NCI-H1092 treated with DMSO at 0.1 percent for 48 hours (cell line): ENCODE measurements at regions not wholly inside any gene's neighbourhood (a gene's known extent, or its start where the extent isn't known, plus 50 kb on each side); places are given as distances from the start of the nearest gene placed in this dataset.
"Not testable (repeated sequence)": the region's sequence is repeated elsewhere in the genome, so short reads cannot be mapped to it uniquely, and the experiment has no call there.

Source experiments
- DNase-seq: peaks from one replicate; lab custom pipeline; 2025; lab: John Stamatoyannopoulos, UW

DNA sequence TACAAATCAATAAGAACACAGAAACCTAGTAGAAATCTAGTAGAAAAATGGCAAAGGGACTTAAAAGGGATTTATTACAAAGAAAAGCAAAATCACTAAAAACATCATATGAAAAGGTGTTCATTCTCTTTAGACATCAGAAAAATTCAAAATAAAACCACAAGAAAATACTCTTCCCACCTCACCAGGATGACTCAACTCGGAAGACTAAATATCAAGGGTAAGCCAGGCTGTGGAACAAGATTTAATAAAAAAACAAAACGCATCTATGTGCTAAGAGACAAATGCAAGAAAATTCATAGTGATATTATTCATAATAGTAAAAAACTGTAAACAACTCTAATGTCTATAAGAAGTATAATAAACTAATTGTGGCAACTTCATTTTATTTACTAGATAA lies 181.6 kb upstream of the GHR start:
- no peak for DNase-seq

DNA sequence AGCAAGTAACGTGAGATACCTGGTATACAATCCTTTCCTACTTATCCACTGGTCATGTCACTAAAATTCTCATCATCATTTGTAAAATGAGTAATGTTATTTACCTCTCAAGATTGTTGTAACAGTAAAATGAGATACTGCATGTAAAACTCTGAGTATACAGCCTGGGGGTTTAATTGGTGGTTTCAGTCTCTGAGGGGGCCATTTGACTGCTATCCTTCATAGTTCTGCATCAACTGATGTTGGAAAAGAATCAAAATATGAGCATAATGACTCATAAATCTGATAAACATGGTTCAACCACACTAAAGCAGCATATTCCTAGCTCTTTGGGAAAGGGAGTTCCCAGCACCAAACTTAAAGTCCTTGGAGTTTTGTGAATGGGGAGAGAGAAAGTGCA lies 181.0 kb upstream of the GHR start:
- no peak for DNase-seq

DNA sequence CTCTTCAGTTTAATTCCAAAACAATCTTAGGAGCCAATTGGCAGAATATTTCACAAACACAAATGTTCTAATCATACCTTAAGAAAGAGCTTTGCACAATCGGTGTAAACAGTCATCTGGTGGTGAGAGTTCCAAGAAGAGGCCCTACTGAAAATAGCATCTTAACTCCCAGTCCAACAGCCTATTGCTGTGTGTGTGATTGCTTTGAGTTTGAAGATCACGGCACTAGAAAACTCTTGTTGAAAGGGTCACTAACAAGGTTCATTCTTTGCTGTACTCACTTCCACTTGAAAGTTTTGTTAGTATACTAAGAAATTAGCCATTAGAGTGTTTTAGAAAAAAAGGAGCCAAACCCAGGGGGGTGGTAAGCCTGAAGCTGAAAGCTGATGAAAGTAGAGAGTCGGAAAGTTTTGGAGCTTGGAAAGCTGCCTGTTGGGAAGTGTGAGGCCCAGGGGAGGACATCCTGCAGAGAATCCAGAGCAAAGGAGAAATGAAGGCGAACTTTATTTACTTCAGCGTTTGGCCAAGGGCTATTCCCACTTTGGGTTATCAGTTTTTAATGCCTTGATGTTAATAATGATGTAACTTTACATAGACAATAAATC lies 180.3 kb upstream of the GHR start:
- no peak for DNase-seq

DNA sequence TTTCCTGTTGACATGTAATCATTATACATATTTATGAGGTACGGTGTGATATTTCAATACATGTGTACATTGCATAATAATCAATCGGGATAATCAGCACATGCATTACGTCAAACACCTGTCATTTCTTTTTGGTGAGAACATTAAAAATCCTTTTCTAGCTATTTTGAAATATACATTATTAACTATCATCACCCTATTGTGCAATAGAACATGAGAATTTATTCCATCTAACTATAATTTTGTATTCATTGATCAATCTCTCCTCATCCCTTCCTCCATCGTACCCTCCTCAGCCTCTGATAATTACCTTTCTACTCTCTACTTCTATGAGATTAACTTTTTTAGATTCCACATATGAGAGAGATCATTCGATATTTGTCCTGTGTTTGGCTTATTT lies 170.9 kb upstream of the GHR start:
- no peak for DNase-seq

DNA sequence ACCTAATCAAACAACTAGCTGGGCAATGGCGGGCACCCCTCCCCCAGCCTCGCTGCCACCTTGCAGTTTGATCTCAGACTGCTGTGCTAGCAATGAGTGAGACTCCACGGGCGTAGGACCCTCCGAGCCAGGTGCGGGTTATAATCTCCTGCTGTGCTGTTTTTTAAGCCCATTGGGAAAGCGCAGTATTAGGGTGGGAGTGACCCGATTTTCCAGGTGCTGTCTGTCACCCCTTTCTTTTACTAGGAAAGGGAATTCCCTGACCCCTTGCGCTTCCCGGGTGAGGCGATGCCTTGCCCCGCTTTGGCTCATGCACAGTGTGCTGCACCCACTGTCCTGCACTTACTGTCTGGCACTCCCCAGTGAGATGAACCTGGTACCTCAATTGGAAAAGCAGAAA lies 163.3 kb upstream of the GHR start:
- not testable (repeated sequence) for DNase-seq

DNA sequence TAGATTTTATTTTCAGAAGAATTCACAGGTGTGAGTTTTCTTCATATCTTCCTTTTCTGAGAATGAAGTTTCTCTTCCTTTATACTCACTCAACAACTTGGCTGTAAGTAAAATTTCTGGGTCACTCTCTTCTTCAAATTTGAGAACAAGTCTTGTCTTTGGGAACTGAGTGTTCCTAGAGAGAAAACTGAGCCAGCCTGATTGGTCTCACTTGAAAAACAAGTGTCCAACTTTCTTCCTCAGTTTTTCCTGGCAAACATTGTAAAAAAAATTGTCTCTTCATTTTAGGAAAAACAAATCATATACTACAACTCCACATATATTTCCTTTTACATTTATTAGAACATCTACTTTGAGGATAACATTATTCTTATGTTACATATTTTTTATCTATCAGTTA lies 156.1 kb upstream of the GHR start:
- DNase-seq = no peak

- not testable (repeated sequence) for DNase-seq
These were observed 155.1 kb upstream of the GHR start for GRCh38 chr5:42268170-42268569.

DNA sequence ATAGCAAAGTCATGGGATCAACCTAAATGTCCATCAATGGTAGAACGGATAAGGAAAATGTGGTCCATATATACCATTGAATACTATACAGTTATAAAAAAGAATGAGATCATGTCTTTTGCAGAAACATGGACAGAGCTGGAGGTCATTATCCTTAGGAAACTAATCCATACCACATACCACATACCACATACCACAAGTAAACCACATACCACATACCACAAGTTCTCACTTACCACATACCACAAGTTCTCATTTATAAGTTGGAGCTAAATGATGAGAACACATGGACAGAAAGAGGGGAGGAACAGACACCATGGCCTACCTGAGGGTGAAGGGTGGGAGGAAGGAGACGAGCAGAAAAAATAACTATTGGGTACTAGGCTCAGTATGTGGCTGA lies 154.6 kb upstream of the GHR start:
- DNase-seq = no peak

DNA sequence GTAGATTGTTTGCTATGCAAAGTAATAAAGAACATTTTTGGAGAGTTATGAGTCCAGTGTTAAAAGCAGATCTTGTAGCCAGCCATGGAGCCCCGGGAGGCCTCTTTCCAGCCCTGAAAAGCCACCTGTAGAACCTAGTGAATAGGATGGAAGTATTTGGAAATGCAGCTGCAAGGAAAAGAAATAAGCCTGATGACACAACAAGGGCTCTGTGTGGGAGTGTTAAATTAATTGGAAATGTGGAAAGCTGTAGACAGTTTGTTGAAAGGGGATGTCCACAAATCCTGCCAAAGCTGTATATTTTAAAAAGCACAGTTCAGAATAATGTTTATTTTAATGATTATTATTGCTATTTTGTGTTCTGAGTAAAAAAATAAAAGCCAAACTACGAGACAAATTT lies 152.5 kb upstream of the GHR start:
- DNase-seq = no peak

DNA sequence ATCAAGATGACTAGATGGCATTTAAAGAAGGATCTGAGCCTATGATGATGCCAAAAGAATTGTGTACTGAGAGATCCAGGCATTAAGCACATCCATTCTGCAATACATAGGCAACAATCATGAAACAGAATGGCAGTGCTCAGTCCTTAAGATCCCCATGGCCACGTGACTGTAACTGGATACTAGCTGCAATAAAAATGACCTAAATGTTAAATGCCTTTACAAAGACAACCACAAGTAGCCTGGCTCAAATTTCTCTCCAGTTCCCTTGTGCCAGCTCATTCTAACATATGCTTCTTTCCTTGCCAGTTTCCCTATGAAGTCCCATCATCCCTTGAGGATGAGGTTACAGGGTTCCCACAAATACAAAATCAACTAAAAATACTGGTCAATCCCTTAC lies 148.3 kb upstream of the GHR start:
- no peak for DNase-seq

DNA sequence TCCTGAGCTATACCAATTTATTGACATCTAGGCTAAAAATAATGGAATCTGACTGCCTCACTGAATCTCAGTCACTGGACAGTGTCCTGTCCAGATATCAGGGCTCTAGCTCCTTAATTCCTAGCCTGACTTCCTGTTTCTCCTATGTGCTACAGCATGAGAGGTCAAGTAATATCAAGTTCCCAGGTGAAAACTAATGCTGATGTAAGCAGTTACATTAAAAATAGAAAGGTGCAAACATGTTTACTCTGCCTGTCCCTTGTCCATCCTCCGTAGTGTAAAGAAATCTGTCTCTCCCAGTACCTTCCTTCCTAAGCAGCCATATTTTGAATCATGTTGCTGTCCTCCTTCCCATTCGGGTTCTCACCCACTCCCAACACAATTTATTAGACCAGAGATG lies 145.9 kb upstream of the GHR start:
- DNase-seq = no peak

GRCh38 chr5:42284584-42284983 lies 138.7 kb upstream of the GHR start:
- DNase-seq = no peak

DNA sequence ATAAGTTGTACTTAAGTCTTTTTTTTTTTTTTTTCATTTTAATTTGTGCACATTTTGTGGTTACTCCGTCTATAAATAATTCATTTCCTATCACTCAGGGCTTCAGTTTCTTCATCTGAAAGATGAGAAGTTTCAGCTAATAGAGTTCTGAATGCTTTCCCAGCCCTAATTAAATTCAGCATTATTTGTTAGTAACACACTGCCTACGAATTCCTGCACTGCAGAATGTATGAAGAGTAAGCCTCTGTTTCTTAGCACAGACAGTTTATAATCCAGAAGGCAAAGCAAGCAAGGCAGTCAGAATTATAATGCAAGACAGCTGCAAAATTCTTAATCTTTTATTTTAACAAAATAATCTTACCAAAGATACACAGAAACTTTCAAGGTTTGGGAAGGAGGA lies 138.0 kb upstream of the GHR start:
- no peak for DNase-seq

GRCh38 chr5:42300496-42300895 lies 122.7 kb upstream of the GHR start:
- DNase-seq = no peak

DNA sequence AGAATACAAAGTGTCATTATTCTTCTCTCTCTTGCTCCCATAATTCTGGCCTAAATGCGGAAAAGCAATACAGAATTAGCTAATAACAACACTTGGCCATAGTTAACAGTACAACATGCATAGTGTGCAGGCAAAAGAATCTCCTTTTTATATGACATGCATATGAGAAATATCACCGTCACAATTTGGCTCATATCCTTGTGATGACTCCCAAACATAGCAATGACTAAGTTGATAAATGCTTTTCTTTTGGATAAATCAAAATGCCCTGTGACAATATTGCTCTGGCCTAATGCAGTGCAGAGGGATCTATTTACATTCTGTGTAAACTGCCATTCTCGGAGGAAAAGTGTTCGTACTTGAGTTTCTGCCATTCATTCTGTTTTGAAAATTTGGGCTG lies 121.9 kb upstream of the GHR start:
- DNase-seq = no peak

DNA sequence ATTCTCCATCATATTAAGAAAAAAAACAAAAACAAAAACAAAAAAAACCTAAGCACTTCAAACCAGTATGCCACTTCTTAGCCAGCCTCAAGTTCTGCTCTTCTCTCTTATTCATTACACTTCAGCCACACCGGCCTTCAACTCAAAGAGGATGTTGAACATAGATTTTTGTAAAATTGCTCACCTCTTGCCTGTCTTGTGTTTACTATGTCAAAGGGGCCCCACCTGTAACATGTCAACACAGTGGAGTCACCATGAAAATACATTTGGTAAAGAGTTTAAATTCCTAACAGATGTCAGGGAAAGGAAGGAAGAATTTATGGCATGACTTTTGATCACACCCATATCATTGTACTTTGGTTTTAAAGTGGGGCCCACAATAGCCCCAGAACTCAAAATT lies 121.1 kb upstream of the GHR start:
- DNase-seq = no peak

- DNase-seq = no peak
These were observed 117.0 kb upstream of the GHR start for GRCh38 chr5:42306287-42306686.

- no peak for DNase-seq
These were observed 113.4 kb upstream of the GHR start for GRCh38 chr5:42309865-42310264.

- no peak for DNase-seq
These were observed 108.0 kb upstream of the GHR start for GRCh38 chr5:42315214-42315613.

- no peak for DNase-seq
These were observed 105.7 kb upstream of the GHR start for GRCh38 chr5:42317575-42317974.

- not testable (repeated sequence) for DNase-seq
These were observed 103.7 kb upstream of the GHR start for GRCh38 chr5:42319546-42319945.

GRCh38 chr5:42321785-42322184 lies 101.5 kb upstream of the GHR start:
- DNase-seq = no peak

GRCh38 chr5:42337143-42337542 lies 86.1 kb upstream of the GHR start:
- no peak for DNase-seq

GRCh38 chr5:42337607-42338006 lies 85.6 kb upstream of the GHR start:
- DNase-seq = no peak

- DNase-seq = no peak
These were observed 85.1 kb upstream of the GHR start for GRCh38 chr5:42338136-42338535.
